HTR-8/SVneo (cell line): ENCODE measurements at regions not wholly inside any gene's neighbourhood (a gene's known extent, or its start where the extent isn't known, plus 50 kb on each side); places are given as distances from the start of the nearest gene placed in this dataset.
"Not testable (repeated sequence)": the region's sequence is repeated elsewhere in the genome, so short reads cannot be mapped to it uniquely, and the experiment has no call there.

Experiments used
- DNase-seq: peaks from one replicate; pipeline ENCODE4 v3.0.0; 2011; ENCODE audit warnings: low spot score, mixed read lengths; ENCODE audit not compliant: insufficient read length
- FAIRE-seq: peaks from 2 replicates; lab custom pipeline; 2011; peaks lifted over from hg19 to GRCh38; lab: Jason Lieb, UNC

- no peak for DNase-seq
- no peak for FAIRE-seq
Measured at GRCh38 chr5:174500636-174501035, 223.7 kb upstream of the MSX2 start.

- no peak for FAIRE-seq
- no peak for DNase-seq
Measured at GRCh38 chr5:174501461-174502069, 222.8 kb upstream of the MSX2 start.

GRCh38 chr5:174503086-174503460, 221.3 kb upstream of the MSX2 start:
- no peak for DNase-seq
- FAIRE-seq, result no peak

- peak; percentile 74 for DNase-seq
Measured at GRCh38 chr5:174503461-174504265, 220.7 kb upstream of the MSX2 start.

GRCh38 chr5:174504266-174504726, 220.1 kb upstream of the MSX2 start:
- no peak for FAIRE-seq
- no peak for DNase-seq

More at GRCh38 chr5:174503461-174504265, 220.7 kb upstream of the MSX2 start:
- FAIRE-seq, result peak; percentile 52

GRCh38 chr5:174505621-174506020, 218.8 kb upstream of the MSX2 start:
- no peak for DNase-seq
- no peak for FAIRE-seq

GRCh38 chr5:174510782-174511453, 213.5 kb upstream of the MSX2 start:
- not testable (repeated sequence) for FAIRE-seq

GRCh38 chr5:174511714-174512253, 212.6 kb upstream of the MSX2 start:
- FAIRE-seq, result no peak
- DNase-seq, result no peak

More at GRCh38 chr5:174510782-174511453, 213.5 kb upstream of the MSX2 start:
- DNase-seq, result not testable (repeated sequence)

- FAIRE-seq (no peak), DNase-seq (no peak)
Measured at GRCh38 chr5:174514325-174514724, 210.1 kb upstream of the MSX2 start.

GRCh38 chr5:174514983-174515394, 209.4 kb upstream of the MSX2 start:
- no peak for FAIRE-seq
- DNase-seq, result no peak

GRCh38 chr5:174516741-174517140, 207.6 kb upstream of the MSX2 start:
- no peak for DNase-seq
- FAIRE-seq, result no peak

- no peak for DNase-seq
- no peak for FAIRE-seq
Measured at GRCh38 chr5:174518512-174518911, 205.9 kb upstream of the MSX2 start.

GRCh38 chr5:174520420-174521396, 203.7 kb upstream of the MSX2 start:
- no peak for FAIRE-seq
- no peak for DNase-seq

- FAIRE-seq (no peak), DNase-seq (no peak)
Measured at GRCh38 chr5:174521449-174521848, 202.9 kb upstream of the MSX2 start.

GRCh38 chr5:174522480-174523260, 201.7 kb upstream of the MSX2 start:
- FAIRE-seq (no peak), DNase-seq (no peak)

- no peak for DNase-seq
- FAIRE-seq, result no peak
Measured at GRCh38 chr5:174523311-174524071, 200.9 kb upstream of the MSX2 start.

- FAIRE-seq, result no peak
- no peak for DNase-seq
Measured at GRCh38 chr5:174524351-174524750, 200.0 kb upstream of the MSX2 start.

GRCh38 chr5:174526177-174526576, 198.2 kb upstream of the MSX2 start:
- FAIRE-seq, result no peak
- DNase-seq, result no peak
